ENCODE measurements at regions not wholly inside any gene's neighbourhood (a gene's known extent, or its start where the extent isn't known, plus 50 kb on each side); places are given as distances from the start of the nearest gene placed in this dataset.
"Not testable (repeated sequence)": the region's sequence is repeated elsewhere in the genome, so short reads cannot be mapped to it uniquely, and the experiment has no call there.

GRCh38 chr4:154030152-154030551, 241.3 kb upstream of the SFRP2 start:
- no peak for DNase-seq

GRCh38 chr4:154029171-154029570, 240.3 kb upstream of the SFRP2 start:
- no peak for DNase-seq

GRCh38 chr4:154025110-154025509, 236.2 kb upstream of the SFRP2 start:
- no peak for DNase-seq

- no peak for DNase-seq
Measured at GRCh38 chr4:154024097-154024694, 235.3 kb upstream of the SFRP2 start.

- not testable (repeated sequence) for DNase-seq
Measured at GRCh38 chr4:154023671-154024070, 234.8 kb upstream of the SFRP2 start.

- no peak for DNase-seq
Measured at GRCh38 chr4:154019811-154020210, 230.9 kb upstream of the SFRP2 start.

- peak; percentile 75 for DNase-seq
Measured at GRCh38 chr4:154018659-154019058, 229.8 kb upstream of the SFRP2 start.

GRCh38 chr4:154015578-154015977, 226.7 kb upstream of the SFRP2 start:
- DNase-seq = no peak

- peak; percentile 82 for DNase-seq
Measured at GRCh38 chr4:154014407-154015321, 225.8 kb upstream of the SFRP2 start.

GRCh38 chr4:154013576-154013975, 224.7 kb upstream of the SFRP2 start:
- no peak for DNase-seq

GRCh38 chr4:154010371-154010770, 221.5 kb upstream of the SFRP2 start:
- DNase-seq = no peak

GRCh38 chr4:154009788-154010187, 220.9 kb upstream of the SFRP2 start:
- no peak for DNase-seq

- DNase-seq = no peak
Measured at GRCh38 chr4:154009191-154009590, 220.3 kb upstream of the SFRP2 start.

- no peak for DNase-seq
Measured at GRCh38 chr4:154005171-154005520, 216.3 kb upstream of the SFRP2 start.

- DNase-seq = peak; percentile 20
Measured at GRCh38 chr4:154004507-154005170, 215.8 kb upstream of the SFRP2 start.

- DNase-seq = no peak
Measured at GRCh38 chr4:154004016-154004415, 215.1 kb upstream of the SFRP2 start.

GRCh38 chr4:154003378-154003777, 214.5 kb upstream of the SFRP2 start:
- no peak for DNase-seq

GRCh38 chr4:154001193-154001592, 212.3 kb upstream of the SFRP2 start:
- no peak for DNase-seq

GRCh38 chr4:153997516-153997915, 208.6 kb upstream of the SFRP2 start:
- no peak for DNase-seq

- no peak for DNase-seq
Measured at GRCh38 chr4:153989505-153989904, 200.6 kb upstream of the SFRP2 start.

- DNase-seq = peak; percentile 93
Measured at GRCh38 chr4:153988492-153989363, 199.8 kb upstream of the SFRP2 start.

- peak; percentile 12 for DNase-seq
Measured at GRCh38 chr4:153987291-153987690, 198.4 kb upstream of the SFRP2 start.

GRCh38 chr4:153976954-153977353, 188.1 kb upstream of the SFRP2 start:
- DNase-seq = no peak
